HEK293 (cell line): ENCODE measurements at regions not wholly inside any gene's neighbourhood (a gene's known extent, or its start where the extent isn't known, plus 50 kb on each side); places are given as distances from the start of the nearest gene placed in this dataset.

ENCODE experiments used
- RBAK ChIP-seq: fragments of 450-650 bp; formaldehyde crosslinking; IDR thresholded peaks from 2 replicates; pipeline ENCODE4 v1.5.1; 2016; ENCODE audit warnings: missing biosample characterization, missing genetic modification characterization
- TF ChIP-seq, protein P1 (sequence below): fragments of 450-650 bp; formaldehyde crosslinking; IDR thresholded peaks from 2 replicates; pipeline ENCODE4 v1.5.1; 2016; ENCODE audit warnings: missing biosample characterization, missing genetic modification characterization

DNA sequence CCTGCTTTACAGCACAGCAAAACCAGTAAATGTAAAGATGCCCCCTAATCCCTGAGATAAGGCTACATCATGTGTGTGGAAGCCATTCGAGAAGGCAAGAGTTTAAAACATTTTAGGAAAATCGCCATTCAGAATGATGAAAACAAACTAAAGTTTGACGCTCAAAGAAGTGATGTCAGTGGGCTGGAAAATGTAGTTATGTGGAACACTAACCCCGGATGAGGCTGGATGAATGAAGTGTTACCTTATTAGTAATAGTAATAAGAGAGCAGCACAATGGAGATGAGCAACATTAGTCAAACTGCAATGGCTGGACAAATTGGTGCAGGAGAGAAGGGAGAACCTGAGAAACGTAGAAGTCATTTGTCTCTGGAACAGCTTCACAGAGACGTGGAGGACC lies 130.7 kb upstream of the ARID1B start:
- TF ChIP-seq, protein P1, sequence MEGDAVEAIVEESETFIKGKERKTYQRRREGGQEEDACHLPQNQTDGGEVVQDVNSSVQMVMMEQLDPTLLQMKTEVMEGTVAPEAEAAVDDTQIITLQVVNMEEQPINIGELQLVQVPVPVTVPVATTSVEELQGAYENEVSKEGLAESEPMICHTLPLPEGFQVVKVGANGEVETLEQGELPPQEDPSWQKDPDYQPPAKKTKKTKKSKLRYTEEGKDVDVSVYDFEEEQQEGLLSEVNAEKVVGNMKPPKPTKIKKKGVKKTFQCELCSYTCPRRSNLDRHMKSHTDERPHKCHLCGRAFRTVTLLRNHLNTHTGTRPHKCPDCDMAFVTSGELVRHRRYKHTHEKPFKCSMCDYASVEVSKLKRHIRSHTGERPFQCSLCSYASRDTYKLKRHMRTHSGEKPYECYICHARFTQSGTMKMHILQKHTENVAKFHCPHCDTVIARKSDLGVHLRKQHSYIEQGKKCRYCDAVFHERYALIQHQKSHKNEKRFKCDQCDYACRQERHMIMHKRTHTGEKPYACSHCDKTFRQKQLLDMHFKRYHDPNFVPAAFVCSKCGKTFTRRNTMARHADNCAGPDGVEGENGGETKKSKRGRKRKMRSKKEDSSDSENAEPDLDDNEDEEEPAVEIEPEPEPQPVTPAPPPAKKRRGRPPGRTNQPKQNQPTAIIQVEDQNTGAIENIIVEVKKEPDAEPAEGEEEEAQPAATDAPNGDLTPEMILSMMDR (tag by site-specific recombination), result no peak
- no peak for TF ChIP-seq RBAK (tag by site-specific recombination)
